HG03175 (cell line): ENCODE measurements at regions not wholly inside any gene's neighbourhood (a gene's known extent, or its start where the extent isn't known, plus 50 kb on each side); places are given as distances from the start of the nearest gene placed in this dataset.

ENCODE experiments used
- ATAC-seq: cut with Tn5 transposase; IDR thresholded peaks from one replicate; pipeline ENCODE4 v1.9.1; 2021; ENCODE audit warnings: mild to moderate bottlenecking, moderate library complexity; ENCODE audit not compliant: unreplicated experiment

GRCh38 chr12:43100231-43100630 is 451.8 kb downstream of the ADAMTS20 start:
- ATAC-seq = no peak

GRCh38 chr12:43099691-43100163 is 452.3 kb downstream of the ADAMTS20 start:
- ATAC-seq = no peak

GRCh38 chr12:43098766-43099550 is 453.0 kb downstream of the ADAMTS20 start:
- ATAC-seq = no peak

DNA sequence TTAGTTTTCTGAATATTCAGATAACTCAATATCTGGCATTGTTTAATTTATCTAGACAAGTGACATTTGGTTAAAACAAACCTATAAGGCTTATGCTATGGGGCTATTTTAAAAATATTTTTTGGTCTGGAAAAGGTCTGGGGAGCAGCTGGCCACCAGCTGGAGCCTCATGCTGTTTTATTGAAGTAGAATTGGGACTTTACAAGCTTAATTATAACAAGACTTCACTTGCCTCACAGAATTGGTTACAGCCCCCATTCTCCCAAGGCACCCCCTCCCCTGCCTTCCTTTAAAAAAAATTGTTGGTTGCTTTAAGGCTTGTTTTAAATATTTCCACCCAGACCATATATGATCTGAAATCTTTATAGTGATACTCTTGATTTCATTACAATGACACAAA is 453.9 kb downstream of the ADAMTS20 start:
- ATAC-seq = no peak

- ATAC-seq = no peak
Measured at GRCh38 chr12:43097471-43097870, 454.5 kb downstream of the ADAMTS20 start.

- no peak for ATAC-seq
Measured at GRCh38 chr12:43095669-43096280, 456.2 kb downstream of the ADAMTS20 start.

DNA sequence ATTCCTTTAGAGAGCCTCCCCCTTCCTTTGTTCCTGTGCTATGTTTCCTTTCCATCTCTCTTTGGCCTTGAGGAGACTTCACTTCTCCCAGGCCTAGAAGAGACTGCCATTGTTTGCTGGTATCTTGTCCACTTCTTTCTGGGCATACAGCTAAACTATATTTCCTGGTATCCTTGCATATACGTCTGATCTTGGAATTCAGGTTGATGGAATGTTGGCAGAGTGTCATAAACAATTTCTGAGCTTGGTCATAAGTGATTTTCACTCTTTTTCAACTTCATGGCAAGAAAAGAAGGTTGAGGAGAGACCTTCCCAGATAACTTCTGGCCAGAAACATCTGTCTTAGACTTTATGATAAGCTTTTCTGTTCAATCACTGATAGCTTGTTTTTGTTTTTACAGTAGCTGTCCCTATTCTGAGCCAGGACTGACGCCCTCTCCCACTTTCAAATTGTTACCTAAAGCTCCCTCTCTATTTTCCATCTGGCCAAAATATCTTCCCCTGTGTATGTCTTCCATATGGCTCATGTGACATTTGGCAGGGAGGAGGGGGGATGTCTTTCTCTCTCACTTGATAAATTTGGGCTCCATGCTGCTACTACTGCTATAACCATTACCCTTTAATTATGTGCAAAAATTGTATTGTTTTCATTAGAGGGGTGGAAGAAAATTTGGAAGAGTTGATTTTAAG is 457.0 kb downstream of the ADAMTS20 start:
- no peak for ATAC-seq

GRCh38 chr12:43090981-43091380 is 461.0 kb downstream of the ADAMTS20 start:
- no peak for ATAC-seq

GRCh38 chr12:43087195-43088091 is 464.6 kb downstream of the ADAMTS20 start:
- ATAC-seq = no peak

GRCh38 chr12:43079476-43079875 is 472.5 kb downstream of the ADAMTS20 start:
- ATAC-seq = no peak

- no peak for ATAC-seq
Measured at GRCh38 chr12:43078976-43079375, 473.0 kb downstream of the ADAMTS20 start.

DNA sequence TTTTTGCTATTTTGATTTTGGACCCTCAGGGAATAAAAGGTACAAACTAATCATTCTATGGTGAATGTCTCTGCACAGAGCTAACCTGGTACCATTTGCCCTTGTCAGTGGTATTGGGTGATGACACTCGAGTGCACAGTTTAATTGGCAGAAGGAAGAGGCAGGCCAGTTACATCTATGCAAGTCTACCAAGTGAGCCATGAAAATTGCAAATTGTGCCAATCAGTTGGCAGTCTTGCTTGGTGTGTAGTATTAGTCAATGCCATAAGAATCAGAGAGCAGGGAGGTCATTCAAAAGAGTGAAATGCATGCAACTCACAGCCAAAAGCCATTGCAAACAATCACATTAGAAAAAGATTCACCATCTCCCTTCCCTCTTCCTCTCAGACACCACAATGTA is 479.6 kb downstream of the ADAMTS20 start:
- no peak for ATAC-seq

GRCh38 chr12:43069768-43070221 is 480.2 kb upstream of the PRICKLE1 start:
- ATAC-seq = no peak

DNA sequence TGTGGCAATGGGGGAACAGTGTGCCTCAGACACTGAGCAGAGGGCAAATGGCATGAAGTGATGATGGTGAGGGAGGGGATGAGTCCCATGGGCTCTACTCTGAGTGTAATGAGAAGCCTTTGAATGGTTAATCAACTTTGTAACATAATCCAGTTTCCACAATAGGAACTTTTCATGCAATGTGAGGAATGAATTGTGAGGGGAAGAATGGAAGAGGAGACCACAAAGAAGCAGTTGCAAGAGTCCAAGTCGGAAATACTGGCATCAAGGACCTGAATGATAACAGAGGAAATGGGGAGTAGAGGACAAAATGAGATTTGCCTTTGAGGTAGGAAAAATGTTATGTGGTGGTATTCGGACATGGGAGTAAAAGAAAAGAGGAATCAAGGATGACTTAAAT is 476.9 kb upstream of the PRICKLE1 start:
- no peak for ATAC-seq

GRCh38 chr12:43063650-43064049 is 474.1 kb upstream of the PRICKLE1 start:
- ATAC-seq = no peak

GRCh38 chr12:43062201-43062895 is 472.8 kb upstream of the PRICKLE1 start:
- ATAC-seq = no peak

GRCh38 chr12:43060742-43061141 is 471.2 kb upstream of the PRICKLE1 start:
- no peak for ATAC-seq

DNA sequence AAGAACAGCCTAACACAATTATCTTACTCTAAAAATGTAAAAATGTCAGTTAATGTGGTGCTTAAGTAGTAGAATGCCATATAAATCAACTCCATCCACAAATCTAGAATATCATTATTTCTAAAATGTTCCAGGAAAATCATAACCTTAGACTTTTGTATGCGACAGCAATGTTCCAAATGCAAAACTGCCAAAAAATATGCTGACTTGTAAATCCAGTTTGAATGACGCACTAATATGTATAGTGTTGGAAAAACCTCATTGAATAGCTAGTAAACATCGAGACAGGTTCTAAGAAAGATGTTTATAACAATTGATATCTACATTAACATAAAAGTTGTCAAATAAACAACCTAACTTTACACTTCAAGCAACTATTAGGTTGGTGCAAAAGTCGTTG is 469.1 kb upstream of the PRICKLE1 start:
- no peak for ATAC-seq

DNA sequence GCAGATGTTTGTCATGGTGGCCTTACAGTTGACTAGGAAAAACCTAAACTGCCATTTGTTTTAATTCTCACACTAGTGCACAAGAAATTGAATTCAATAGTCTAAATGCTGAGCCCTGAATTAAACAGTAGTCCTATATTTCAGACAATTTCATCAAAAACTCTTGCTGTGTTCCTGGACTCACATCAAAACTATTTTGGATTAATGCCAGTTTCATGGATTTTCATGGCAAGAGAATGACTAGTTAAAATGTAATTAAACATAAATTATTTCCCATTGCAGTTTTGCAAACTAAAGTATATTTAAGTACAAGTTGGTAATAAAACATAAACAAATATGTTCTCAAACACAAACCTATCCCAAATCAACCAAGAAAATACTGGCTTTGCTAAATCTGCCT is 468.0 kb upstream of the PRICKLE1 start:
- no peak for ATAC-seq

DNA sequence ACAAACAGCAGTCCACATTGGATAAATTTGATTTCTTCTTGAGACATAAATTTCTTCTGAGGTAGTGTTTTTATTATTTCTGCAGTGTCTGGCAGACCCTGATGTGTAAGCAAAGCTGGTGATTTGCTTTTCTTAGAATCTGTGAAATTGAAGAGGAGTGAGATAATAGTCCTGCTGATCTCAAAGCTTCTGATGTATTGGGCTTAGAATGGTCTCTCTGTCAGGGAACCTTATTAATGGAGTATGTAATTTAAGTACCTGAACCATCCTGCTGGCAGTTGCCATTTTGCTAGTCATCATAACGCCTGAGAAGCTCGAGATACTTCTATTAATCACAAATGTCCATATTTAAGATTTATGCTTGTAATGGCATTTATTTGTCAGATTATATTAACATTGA is 464.5 kb upstream of the PRICKLE1 start:
- ATAC-seq = no peak
